A549 (cell line): ENCODE measurements at regions not wholly inside any gene's neighbourhood (a gene's known extent, or its start where the extent isn't known, plus 50 kb on each side); places are given as distances from the start of the nearest gene placed in this dataset.

Experiments
- CEBPB ChIP-seq, 2 experiments: fragments of >200 bp in 1 of 2; sonication (Bioruptor Twin) in 1 of 2; formaldehyde crosslinking in 1 of 2; IDR thresholded peaks; 2 replicates each; pipeline ENCODE4 v1.6.1; 2012 to 2016
- CTCF ChIP-seq: fragments of >200 bp; sonication (Bioruptor Twin); formaldehyde crosslinking; IDR thresholded peaks from 3 replicates; pipeline ENCODE4 v1.5.1; 2016
- ELK1 ChIP-seq: fragments of 150-350 bp; IDR thresholded peaks from 2 replicates; pipeline ENCODE4 v1.6.1; 2014; ENCODE audit warnings: low read depth, mild to moderate bottlenecking, low read length
- FOSB ChIP-seq: fragments of 250-450 bp; sonication (Bioruptor Pico); IDR thresholded peaks from 2 replicates; pipeline ENCODE4 v1.5.0; 2020; ENCODE audit warnings: mild to moderate bottlenecking, moderate library complexity
- HDAC2 ChIP-seq: fragments of 200-600 bp; sonication (generic); IDR thresholded peaks from 2 replicates; pipeline ENCODE4 v1.6.1; 2016
- MAX ChIP-seq: IDR thresholded peaks from 2 replicates; pipeline ENCODE4 v1.6.1; 2012
- PBX3 ChIP-seq: IDR thresholded peaks from 2 replicates; pipeline ENCODE4 v1.6.1; 2012
- POLR2A ChIP-seq: IDR thresholded peaks from 2 replicates; pipeline ENCODE4 v1.6.1; 2012; ENCODE audit warnings: mild to moderate bottlenecking, low read length
- REST ChIP-seq: fragments of 200-600 bp; sonication (generic); IDR thresholded peaks from 2 replicates; pipeline ENCODE4 v1.6.1; 2016; ENCODE audit warnings: antibody characterized with exemption, mild to moderate bottlenecking, moderate library complexity
- RFX5 ChIP-seq: fragments of 450-650 bp; IDR thresholded peaks from 2 replicates; pipeline ENCODE4 v1.7.1; 2014; ENCODE audit warnings: antibody characterized with exemption, mild to moderate bottlenecking, moderate library complexity
- RNF2 ChIP-seq: fragments of 200-600 bp; sonication (generic); IDR thresholded peaks from 2 replicates; pipeline ENCODE4 v1.6.1; 2016; ENCODE audit warnings: low read depth, mild to moderate bottlenecking, antibody characterized with exemption, moderate library complexity, borderline replicate concordance
- SMC3 ChIP-seq: fragments of >200 bp; sonication (Bioruptor Twin); formaldehyde crosslinking; IDR thresholded peaks from 3 replicates; pipeline ENCODE4 v1.6.1; 2018; ENCODE audit warnings: inconsistent platforms

- no peak for TF ChIP-seq CTCF
- no peak for TF ChIP-seq POLR2A
- TF ChIP-seq MAX, result no peak
- TF ChIP-seq CEBPB (IDR thresholded peaks at IDR 0.05), result no peak
- TF ChIP-seq ELK1, result no peak
- TF ChIP-seq RFX5, result no peak
- no peak for TF ChIP-seq HDAC2
- no peak for TF ChIP-seq SMC3
- TF ChIP-seq RNF2, result no peak
- TF ChIP-seq PBX3, result no peak
- no peak for TF ChIP-seq REST
- no peak for TF ChIP-seq FOSB (CRISPR knock-in tag)
Observed at GRCh38 chr3:145893331-145893730, 267.7 kb downstream of the PLOD2 start.
